ENCODE measurements at regions not wholly inside any gene's neighbourhood (a gene's known extent, or its start where the extent isn't known, plus 50 kb on each side); places are given as distances from the start of the nearest gene placed in this dataset.
"Not testable (repeated sequence)": the region's sequence is repeated elsewhere in the genome, so short reads cannot be mapped to it uniquely, and the experiment has no call there.

DNA sequence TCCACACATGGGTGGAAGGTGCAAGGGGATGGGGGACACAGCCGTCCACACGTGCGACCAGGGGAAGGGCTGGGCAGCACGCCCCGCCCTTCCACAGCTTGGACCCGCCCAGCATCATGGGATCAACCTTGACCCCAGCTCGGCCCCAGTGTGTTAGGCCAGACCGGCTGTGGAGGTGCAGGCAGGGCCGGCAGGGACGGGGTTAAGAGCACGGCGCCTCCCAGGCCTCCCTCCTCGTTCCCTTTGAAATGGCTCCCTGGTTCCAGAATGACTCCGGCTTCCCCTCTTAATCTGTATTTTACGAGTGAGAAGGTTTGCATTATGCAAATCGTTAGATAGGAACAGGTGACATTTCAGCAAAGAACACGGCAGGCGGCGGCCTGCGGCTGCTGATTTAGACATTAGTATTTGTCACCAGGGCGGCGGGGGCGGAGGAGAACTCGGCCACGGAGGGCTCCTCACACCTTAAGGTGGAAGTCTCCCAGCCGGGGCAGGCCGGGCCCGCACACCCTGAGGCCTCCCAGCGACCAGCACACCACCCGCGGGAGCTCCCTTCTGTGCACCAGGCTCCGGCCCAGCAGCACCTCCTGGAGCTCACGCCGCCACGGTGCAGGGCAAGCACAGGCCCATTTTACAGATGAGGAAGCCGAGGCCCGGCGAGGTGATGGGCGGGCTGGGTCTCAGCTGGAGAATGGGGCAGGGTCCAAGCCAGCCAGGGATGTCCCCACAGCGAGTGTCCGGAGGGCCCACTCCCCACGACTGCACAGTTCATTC lies 116.1 kb downstream of the FAM53A start:
- Histone ChIP-seq H3K4me3 (ENCODE audit: low read length) (no peak overlapping the region), H3K27me3 (ENCODE audit: insufficient read depth, low read length) (no peaks in the 10 kb centered on the region), H3K9me3 (ENCODE audit: low read depth, low read length) (no peaks in the 10 kb centered on the region), H3K4me1 (ENCODE audit: insufficient read depth, low read length) (no peaks in the 10 kb centered on the region)

DNA sequence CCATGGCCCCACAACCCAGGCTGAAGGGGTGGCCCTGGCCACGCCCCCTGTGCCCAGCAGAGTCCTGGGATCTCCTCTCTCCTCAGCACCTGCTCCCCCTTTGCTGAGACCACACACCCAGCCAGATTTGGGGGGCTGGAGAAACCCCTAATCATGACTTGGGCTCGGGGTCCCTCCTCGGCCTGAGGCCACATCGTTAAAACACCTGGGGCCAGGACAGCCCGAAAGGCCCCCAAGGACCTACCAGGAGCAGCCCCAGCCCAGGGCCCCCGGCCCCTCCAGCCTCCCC lies 116.7 kb downstream of the FAM53A start:
- no peaks in the 10 kb centered on the region for H3K27me3 ChIP-seq (ENCODE audit: insufficient read depth, low read length)

DNA sequence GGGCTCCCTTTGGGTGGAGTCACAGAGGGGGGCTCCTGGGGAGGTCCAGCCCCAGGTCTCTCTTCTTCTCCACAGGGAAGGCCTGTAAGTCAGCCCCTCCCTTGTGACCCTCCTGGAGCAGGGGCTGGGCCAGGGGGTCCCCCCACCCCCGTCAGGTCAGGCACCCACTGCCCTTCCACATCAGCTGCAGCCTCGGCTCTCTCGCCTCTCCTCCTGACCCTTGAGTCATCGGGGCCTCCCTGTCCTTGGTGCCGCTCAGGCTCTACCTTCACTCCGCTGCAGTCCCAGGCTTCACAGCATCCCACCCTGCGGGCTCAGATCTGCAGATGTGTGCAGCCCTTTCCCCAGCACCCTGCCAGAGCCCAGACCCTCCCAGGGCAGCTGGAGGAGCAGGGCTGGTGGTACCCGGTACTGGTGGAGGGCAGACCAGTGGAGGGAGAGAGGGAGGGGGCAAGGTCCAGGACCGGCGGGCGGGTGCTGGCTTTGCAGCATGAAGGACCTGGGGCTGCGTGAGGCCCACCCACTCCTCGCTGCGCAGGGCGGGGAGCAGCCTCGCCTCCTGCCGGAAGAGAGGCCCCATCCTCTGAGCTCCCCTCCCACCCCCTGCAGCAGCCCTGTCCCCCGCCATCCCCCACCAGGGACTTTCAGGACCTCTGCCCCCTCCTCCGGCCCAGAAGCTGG lies 117.1 kb downstream of the FAM53A start:
- no peaks in the 10 kb centered on the region for H3K4me1 ChIP-seq (ENCODE audit: insufficient read depth, low read length)
- H3K27me3 ChIP-seq (ENCODE audit: insufficient read depth, low read length) = no peaks in the 10 kb centered on the region
- H3K4me3 ChIP-seq (ENCODE audit: low read length) = no peak overlapping the region
- no peaks in the 10 kb centered on the region for H3K9me3 ChIP-seq (ENCODE audit: low read depth, low read length)

More for the DNA sequence above, 116.7 kb downstream of the FAM53A start:
- no peaks in the 10 kb centered on the region for H3K9me3 ChIP-seq (ENCODE audit: low read depth, low read length)
- no peaks in the 10 kb centered on the region for H3K4me1 ChIP-seq (ENCODE audit: insufficient read depth, low read length)
- H3K4me3 ChIP-seq (ENCODE audit: low read length) = no peak overlapping the region

DNA sequence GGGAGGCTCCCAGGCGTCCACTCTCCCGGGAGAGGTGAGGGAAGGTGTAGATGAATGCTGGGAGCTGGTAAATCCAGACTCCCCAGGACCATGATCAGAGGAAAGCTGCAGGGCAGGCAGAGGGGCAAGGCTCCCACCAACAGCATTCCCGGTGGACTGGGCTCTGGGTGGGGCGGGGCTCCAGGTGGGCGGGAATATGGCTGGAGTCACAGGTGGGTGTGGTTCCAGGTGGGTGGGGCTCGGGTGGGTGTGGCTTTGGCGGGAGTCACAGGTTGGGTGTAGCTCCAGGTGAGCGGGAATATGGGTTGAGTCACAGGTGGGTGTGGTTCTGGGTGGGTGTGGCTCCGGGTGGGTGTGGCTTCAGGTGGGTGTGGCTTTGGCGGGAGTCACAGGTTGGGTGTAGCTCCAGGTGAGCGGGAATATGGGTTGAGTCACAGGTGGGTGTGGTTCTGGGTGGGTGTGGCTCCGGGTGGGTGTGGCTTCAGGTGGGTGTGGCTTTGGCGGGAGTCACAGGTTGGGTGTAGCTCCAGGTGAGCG lies 117.7 kb downstream of the FAM53A start:
- not testable (repeated sequence) for H3K27me3 ChIP-seq (ENCODE audit: insufficient read depth, low read length); H3K4me3 ChIP-seq (ENCODE audit: low read length); H3K9me3 ChIP-seq (ENCODE audit: low read depth, low read length); H3K4me1 ChIP-seq (ENCODE audit: insufficient read depth, low read length)

DNA sequence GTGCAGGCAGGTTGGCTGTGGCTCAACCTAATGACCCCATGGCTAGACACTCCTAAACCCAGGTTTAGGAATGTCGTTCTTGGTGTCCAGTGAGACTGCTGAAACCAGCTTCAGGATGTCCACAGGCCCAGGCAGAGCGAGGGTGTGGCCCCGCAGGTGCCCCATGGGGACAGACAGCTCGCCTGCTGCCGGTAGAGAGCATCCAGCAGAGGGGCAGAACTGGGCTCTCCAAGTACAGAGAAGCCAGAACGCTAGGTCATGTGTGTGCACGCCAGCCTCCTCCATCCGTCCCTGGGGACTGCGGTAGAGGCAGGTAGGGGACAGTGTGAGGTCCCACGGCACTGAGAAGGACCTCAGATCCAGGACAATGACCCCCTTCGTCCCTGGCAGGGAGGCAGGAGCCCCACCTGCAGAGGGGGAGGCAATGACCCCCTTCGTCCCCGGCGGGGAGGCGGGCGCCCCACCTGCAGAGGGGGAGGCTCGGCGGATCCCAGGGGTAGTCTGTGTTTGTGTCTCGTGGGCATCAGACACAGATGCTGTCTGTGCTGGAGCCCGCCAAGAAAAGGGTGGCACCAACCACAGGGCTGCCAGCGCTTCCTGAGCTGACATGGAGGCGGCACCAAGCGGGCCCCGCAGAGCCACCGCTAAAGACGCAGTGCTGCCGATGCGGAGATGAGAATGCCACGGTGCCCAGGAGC lies 118.4 kb downstream of the FAM53A start:
- Histone ChIP-seq H3K27me3 (ENCODE audit: insufficient read depth, low read length) (no peaks in the 10 kb centered on the region), H3K9me3 (ENCODE audit: low read depth, low read length) (no peaks in the 10 kb centered on the region), H3K4me3 (ENCODE audit: low read length) (no peak overlapping the region), H3K4me1 (ENCODE audit: insufficient read depth, low read length) (no peaks in the 10 kb centered on the region)

DNA sequence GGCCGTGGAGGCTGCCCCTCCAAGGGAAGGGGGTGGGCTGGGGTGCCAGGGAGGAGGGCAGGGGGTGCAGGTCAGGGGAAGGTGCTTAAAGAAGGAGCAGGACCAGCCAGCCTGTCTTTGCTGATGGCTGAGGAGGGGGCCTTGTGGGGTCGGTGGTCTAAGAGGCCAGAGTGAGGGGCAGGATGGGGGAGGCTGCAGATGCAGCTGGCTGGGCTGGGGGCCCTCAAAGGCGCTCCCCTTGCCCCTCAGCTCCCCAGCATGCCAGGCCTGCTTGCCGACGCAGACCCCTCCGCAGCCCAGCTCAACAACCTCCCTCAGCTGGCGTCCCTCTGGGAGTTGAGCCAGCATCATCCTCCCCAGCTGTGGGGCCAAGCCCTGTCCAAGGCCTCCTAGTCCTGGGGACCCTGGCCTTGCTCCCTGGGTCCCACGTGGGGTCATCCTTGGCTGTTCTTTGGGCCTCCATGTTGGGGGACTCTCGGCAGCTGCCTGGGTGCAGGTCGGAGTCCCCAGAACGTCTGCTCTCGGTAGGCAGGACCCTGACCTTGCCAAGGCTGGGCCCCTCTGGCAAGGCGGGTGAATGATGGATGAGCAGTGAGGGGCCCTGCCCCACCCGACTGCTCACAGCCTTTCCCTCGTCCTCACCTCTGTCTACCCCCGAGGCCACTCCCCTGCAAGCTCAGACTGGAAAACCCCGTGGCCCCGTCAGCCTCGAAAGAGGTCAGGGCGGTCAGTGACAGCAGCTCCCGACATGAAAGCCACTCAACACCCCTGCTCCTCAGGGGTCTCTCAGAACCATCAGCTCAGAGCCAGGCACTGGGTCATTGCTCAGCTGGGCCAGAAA lies 119.4 kb downstream of the FAM53A start:
- Histone ChIP-seq H3K4me3 (ENCODE audit: low read length) (no peak overlapping the region), H3K27me3 (ENCODE audit: insufficient read depth, low read length) (no peaks in the 10 kb centered on the region), H3K4me1 (ENCODE audit: insufficient read depth, low read length) (no peaks in the 10 kb centered on the region), H3K9me3 (ENCODE audit: low read depth, low read length) (no peaks in the 10 kb centered on the region)

DNA sequence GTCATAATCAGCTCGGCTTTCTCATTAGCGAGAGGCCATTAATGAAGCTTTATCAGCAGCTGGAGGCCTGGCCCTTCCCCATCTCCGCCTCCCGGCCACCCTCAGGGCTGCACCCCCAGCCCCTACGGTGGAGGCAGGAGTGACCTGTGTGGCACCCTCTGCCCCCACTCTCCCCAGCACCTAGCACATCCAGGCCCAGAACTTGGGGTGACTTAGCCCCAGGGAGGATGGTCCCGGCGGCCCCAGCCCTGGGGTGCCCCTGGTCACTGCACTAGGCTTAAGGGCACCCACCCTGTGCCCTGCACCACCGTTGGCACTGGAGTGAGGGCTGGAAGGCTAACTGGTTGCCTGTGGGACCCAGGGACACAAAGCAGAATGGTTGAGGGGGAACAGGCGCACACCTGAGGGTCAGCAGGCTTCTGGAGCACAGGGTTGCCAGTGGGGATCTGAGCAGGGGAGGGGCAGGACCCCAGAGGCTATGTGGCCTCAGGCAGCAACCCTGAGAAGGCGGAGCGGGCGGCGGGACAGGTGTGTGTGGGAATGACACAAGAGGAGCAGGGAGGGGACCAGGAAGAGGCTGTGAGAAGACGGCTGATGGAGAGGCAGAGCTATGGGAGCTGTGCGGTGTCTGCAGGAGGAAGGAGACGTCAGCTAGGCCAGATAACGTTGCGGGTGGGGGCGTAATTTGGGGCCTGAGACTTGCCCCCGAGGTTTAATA lies 120.2 kb downstream of the FAM53A start:
- Histone ChIP-seq H3K9me3 (ENCODE audit: low read depth, low read length) (no peaks in the 10 kb centered on the region), H3K4me1 (ENCODE audit: insufficient read depth, low read length) (no peaks in the 10 kb centered on the region), H3K27me3 (ENCODE audit: insufficient read depth, low read length) (no peaks in the 10 kb centered on the region), H3K4me3 (ENCODE audit: low read length) (no peak overlapping the region)

DNA sequence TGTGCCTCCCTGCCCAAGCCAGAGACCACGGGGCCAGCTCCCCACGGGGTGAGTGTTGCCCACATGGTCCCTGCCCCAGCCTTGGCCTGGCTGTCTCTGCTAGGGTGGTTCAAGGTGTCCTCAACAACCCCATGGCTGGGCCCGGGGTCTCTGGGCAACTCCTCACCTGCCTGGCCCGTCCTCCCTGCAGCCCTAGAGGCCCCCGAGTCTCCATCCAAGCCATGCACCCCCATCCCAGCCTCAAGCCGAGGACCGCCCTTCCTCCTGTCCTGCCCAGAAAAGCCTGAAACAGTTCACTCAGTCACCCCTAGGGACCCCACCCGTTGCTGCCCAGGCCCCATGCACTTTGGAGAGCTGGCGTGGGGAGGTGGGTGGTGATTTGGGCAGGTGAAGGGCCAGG lies 120.9 kb downstream of the FAM53A start:
- Histone ChIP-seq H3K9me3 (ENCODE audit: low read depth, low read length) (no peaks in the 10 kb centered on the region), H3K4me1 (ENCODE audit: insufficient read depth, low read length) (no peaks in the 10 kb centered on the region), H3K27me3 (ENCODE audit: insufficient read depth, low read length) (no peaks in the 10 kb centered on the region), H3K4me3 (ENCODE audit: low read length) (no peak overlapping the region)

DNA sequence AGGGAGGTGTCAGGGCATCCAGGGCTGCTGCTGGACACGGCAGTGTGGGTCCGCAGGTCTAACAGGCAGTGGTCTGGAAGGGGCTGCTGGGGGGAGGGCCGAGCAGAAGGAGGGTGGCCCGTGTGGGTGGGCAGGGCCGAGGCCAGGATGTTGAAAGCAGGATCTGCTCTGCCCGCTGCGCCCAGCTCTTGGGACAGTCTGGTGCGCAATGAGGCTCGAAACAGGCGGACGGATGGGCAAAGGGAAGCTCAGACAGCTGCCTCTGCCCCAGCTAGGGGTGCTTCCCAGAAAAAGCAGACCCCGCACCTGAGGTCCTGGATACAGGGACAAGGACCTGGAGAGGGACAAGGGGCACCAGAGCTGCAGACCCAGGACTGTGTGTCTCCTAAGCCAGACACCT lies 121.3 kb downstream of the FAM53A start:
- Histone ChIP-seq H3K4me1 (ENCODE audit: insufficient read depth, low read length) (no peaks in the 10 kb centered on the region), H3K9me3 (ENCODE audit: low read depth, low read length) (no peaks in the 10 kb centered on the region), H3K4me3 (ENCODE audit: low read length) (no peak overlapping the region), H3K27me3 (ENCODE audit: insufficient read depth, low read length) (no peaks in the 10 kb centered on the region)

DNA sequence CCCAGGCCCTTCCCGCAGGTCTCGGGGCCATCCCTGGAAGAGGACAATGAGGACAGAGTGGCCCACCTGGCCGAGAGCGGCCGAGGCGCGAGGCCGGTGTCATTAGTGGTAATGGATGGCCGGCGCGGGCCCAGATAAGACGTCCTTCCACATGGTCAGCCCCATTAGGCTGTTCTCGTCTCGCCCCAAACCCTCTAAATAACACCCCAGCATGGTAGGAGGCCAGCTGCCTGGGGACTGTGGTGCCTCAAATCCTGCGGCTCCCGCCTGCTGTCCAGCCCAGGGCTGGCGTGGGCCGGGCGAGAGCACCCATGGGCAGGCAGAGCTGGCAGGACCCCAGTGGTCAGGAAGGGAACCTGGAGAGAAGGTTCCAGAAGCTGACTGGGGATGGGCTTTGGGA lies 121.7 kb downstream of the FAM53A start:
- Histone ChIP-seq H3K9me3 (ENCODE audit: low read depth, low read length) (no peaks in the 10 kb centered on the region), H3K4me1 (ENCODE audit: insufficient read depth, low read length) (no peaks in the 10 kb centered on the region), H3K4me3 (ENCODE audit: low read length) (no peak overlapping the region), H3K27me3 (ENCODE audit: insufficient read depth, low read length) (no peaks in the 10 kb centered on the region)

DNA sequence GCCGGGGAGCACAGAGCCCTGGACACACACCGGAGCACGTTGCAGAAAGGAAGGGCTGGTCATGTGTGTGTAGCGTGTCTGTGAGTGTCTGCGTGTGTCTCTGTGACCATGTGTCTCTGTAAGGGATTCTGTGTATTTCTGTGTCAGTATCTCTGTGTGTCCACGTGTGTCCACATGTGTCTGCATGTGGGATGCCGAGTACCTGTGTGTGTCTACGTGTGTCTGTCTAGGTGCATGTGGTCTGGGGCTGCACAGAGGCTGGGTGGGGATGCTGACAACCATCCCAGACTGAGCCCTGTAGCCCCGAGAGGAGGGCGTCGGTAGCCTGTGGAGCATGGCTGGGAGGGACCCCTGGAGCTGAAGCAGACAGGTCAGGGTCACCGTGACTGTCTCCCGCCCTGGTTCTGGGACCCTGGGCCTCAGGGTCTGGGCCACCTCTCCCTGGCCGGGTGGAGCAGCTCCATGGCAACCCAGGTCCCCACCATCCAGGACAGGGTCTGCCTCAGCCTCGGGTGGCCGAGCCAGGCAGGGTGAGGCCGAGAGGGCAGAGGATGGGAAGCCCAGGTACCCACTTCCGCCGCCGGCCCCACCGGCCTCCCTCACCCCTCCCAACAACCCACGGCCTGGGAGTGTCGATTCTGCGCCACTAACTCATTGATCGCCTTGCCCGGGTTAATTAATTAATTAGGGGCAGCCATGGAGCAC lies 122.7 kb downstream of the FAM53A start:
- H3K9me3 ChIP-seq (ENCODE audit: low read depth, low read length) = no peaks in the 10 kb centered on the region
- no peak overlapping the region for H3K4me3 ChIP-seq (ENCODE audit: low read length)
- H3K4me1 ChIP-seq (ENCODE audit: insufficient read depth, low read length) = no peaks in the 10 kb centered on the region
- no peaks in the 10 kb centered on the region for H3K27me3 ChIP-seq (ENCODE audit: insufficient read depth, low read length)

DNA sequence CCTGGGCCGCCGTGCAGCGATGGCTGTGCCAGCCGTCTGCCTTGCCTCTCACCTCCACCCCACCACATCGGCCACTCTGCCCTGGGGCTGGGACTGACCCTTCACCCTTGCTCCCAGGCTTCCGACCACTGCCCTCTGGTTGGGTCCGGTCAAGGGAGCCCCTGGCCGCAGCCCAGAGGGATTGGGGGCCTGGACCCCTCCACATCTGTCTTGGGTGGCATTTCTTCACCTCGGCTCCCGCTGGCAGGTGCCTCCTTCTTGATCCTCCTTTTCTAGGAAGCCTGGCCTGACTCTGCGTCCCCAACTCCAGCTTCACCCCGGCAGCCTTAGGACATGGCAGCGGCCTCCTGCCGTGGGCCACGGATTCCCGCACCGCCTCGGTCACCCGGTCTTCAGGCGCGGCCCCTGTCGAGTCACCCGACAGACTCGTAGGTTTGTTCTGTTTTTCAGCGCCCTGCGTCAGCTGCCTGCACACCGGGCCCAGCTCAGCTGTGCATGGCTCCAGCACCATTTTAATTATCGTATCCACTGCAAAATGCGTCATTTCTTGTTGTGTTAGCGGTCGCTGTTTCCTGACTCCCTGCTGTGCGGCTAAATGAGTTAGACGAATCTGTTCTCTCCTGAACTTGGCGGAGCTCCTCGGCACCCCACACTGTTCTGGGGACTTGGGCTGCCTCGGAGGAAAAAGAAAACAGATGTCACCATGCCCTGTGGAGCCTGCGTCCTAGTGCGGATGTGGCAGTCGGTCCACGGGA lies 124.0 kb downstream of the FAM53A start:
- Histone ChIP-seq H3K27me3 (ENCODE audit: insufficient read depth, low read length) (no peaks in the 10 kb centered on the region), H3K4me1 (ENCODE audit: insufficient read depth, low read length) (no peaks in the 10 kb centered on the region), H3K4me3 (ENCODE audit: low read length) (no peak overlapping the region), H3K9me3 (ENCODE audit: low read depth, low read length) (no peaks in the 10 kb centered on the region)

DNA sequence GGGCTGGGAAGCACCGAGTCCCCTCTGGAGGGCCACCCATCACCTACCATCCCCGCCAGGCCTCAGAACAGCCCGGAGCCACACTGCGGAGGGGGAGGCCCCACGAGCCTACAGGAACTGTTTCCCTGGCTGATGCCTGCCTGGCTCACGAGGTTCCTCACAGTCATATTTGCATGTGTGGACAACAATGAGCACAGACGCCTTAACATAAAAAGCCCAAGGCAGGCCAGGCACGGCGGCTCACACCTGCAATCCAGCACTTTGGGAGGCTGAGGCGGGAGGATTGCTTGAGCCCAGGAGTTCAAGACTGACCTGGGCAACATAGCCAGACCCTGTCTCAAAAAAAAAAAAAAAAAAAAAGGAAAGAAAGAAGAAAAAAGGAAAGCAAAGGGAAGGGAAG lies 125.9 kb downstream of the FAM53A start:
- Histone ChIP-seq H3K4me3 (ENCODE audit: low read length) (no peak overlapping the region), H3K27me3 (ENCODE audit: insufficient read depth, low read length) (no peaks in the 10 kb centered on the region), H3K9me3 (ENCODE audit: low read depth, low read length) (no peaks in the 10 kb centered on the region), H3K4me1 (ENCODE audit: insufficient read depth, low read length) (no peaks in the 10 kb centered on the region)
